GM10248 (cell line): ENCODE measurements at regions not wholly inside any gene's neighbourhood (a gene's known extent, or its start where the extent isn't known, plus 50 kb on each side); places are given as distances from the start of the nearest gene placed in this dataset.

ENCODE experiments used
- CTCF ChIA-PET: fragments of 300-600 bp; sonication (Branson Sonifier 250); formaldehyde crosslinking; extraction: SDS; loops from one replicate; lab custom pipeline; 2021; ENCODE audit warnings: antibody characterized with exemption; lab: Yijun Ruan, JAX
- POLR2A ChIA-PET: fragments of 350-650 bp; sonication (Branson Sonifier 250); formaldehyde crosslinking; extraction: SDS; loops from one replicate; lab custom pipeline; 2020; ENCODE audit warnings: antibody characterized with exemption; lab: Yijun Ruan, JAX
- DNase-seq: peaks from one replicate; pipeline ENCODE4 v3.0.0; 2012; ENCODE audit errors: extremely low spot score
- TF ChIP-seq, protein P1 (sequence below): IDR thresholded peaks from 2 replicates; pipeline ENCODE4 v1.5.1; 2012; ENCODE audit warnings: mild to moderate bottlenecking, low read depth; ENCODE audit errors: extremely low read depth, missing control alignments, control extremely low read depth

- POLR2A ChIA-PET, result no interaction called here
- CTCF ChIA-PET, result interaction anchor here (1.0 kb wide), 1 partner anchor 12 kb away, joined by 3 read pairs; no protein-coding TSS in a partner anchor
- TF ChIP-seq, protein P1, sequence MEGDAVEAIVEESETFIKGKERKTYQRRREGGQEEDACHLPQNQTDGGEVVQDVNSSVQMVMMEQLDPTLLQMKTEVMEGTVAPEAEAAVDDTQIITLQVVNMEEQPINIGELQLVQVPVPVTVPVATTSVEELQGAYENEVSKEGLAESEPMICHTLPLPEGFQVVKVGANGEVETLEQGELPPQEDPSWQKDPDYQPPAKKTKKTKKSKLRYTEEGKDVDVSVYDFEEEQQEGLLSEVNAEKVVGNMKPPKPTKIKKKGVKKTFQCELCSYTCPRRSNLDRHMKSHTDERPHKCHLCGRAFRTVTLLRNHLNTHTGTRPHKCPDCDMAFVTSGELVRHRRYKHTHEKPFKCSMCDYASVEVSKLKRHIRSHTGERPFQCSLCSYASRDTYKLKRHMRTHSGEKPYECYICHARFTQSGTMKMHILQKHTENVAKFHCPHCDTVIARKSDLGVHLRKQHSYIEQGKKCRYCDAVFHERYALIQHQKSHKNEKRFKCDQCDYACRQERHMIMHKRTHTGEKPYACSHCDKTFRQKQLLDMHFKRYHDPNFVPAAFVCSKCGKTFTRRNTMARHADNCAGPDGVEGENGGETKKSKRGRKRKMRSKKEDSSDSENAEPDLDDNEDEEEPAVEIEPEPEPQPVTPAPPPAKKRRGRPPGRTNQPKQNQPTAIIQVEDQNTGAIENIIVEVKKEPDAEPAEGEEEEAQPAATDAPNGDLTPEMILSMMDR, result no peak
- DNase-seq, result no peak
These were observed 437.6 kb downstream of the RERGL start for GRCh38 chr12:17652436-17652835.

- TF ChIP-seq, protein P1, result no peak
- DNase-seq, result no peak
- POLR2A ChIA-PET, result no interaction called here
- CTCF ChIA-PET, result interaction anchor here (0.6 to 1.4 kb wide), 5 partner anchors 9 to 1477 kb away, joined by 3 to 5 read pairs (median 3); no protein-coding TSS in a partner anchor
These were observed 447.7 kb downstream of the RERGL start for GRCh38 chr12:17642340-17642650.

DNA sequence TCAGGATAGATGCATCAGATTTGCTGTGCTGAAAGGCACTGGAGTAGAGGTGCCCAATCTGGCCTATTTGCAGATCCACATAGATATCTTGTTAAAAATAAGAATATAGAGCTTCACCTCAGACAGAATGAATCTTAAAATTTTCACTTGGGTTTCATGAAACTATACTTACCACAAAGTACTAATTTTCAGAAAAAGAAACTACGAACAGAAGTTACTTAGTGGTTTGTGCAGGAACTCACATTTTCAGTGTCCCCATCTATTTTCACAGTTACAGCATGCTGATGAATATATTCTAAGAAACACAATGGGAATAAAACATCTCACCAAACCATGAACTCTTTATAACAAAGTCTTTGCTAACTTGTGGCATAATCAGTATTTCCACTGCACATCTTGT, 449.4 kb downstream of the RERGL start:
- TF ChIP-seq, protein P1, result no peak
- POLR2A ChIA-PET, result no interaction called here
- CTCF ChIA-PET, result interaction anchor here (1.2 to 1.8 kb wide), 4 partner anchors 8 to 1564 kb away, joined by 3 to 4 read pairs (median 4); no protein-coding TSS in a partner anchor
- no peak for DNase-seq

DNA sequence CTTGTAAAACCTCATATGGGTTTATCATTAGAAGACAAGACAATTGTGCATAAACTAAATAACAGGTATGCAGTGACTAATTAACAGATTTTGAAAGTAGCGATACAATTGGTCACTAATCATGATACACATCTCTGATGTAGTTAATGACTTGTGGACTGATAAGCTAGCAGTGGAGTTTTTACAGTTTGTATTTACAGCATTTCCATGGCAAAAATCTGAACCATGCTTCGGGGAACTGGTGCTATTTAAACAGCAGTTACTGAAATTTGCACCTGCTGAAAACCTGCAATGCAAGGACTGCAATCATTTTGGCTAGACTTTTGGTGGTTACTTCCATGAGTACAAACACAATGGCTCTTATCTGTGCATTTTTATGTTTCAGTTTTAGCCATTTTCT, 471.2 kb downstream of the RERGL start:
- POLR2A ChIA-PET, result no interaction called here
- TF ChIP-seq, protein P1, result no peak
- no peak for DNase-seq
- CTCF ChIA-PET, result no interaction called here

DNA sequence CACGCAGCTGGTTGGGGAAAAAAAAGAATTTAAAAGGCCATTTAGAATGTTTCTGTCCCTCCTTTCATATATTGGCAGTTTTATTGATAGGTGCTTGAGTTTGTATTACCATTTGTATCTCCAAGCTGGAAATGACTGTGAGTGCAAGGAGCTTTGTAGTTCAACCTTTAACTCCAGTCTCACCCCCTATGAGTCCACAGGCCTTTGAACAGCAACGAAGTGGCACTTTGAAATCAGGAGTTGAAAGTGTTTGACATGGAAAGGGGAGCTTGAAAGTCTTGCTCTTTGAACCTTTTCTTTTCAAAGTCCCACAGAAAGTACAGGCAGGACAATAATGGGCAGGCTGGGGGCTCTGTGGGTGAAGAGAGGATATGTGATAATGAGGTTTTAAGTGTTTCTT, 480.3 kb downstream of the RERGL start:
- no peak for DNase-seq
- ChIA-PET CTCF (no interaction called here), POLR2A (no interaction called here)
- TF ChIP-seq, protein P1, result no peak

DNA sequence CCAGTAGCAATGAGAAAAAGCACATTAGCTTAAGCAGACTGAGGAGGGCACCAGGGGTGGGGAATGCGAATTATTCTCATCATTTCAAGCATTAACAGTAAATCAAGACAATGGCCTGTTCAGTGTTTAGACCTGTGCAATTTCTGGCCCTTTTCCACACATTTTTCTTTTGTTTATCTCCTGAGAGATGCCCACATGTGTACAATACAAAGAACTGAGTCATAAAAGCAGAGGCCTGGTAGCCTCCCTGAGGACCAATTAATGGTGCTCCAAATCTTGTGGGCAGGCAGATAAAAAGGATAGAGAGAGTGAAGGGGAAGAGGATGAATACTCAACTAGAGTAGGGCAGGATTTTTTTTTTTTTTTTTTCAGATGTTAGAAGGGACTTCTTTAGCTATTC, 480.8 kb downstream of the RERGL start:
- POLR2A ChIA-PET, result no interaction called here
- TF ChIP-seq, protein P1, result no peak
- no peak for DNase-seq
- CTCF ChIA-PET, result no interaction called here

DNA sequence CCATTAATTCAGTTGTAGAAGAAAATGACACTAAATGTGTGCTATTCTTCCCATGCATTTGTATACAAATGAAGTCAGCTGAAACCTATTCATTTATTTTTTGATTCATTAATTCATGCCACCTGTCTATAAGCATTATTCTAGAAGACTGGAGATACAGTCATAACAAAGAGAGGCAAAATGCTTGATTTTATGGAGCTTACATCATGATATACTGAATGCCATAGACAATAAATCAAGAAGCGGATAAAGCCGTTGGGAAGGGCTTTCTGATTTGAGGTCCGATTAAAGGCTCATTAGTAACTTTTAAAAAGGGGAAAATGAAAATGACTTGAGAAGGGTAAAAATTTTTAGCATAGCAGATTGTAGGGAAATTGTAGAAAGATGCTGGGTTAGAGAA, 494.9 kb downstream of the RERGL start:
- CTCF ChIA-PET, result no interaction called here
- TF ChIP-seq, protein P1, result no peak
- POLR2A ChIA-PET, result no interaction called here
- DNase-seq, result no peak
